SHP77 (cell line): ENCODE measurements at regions not wholly inside any gene's neighbourhood (a gene's known extent, or its start where the extent isn't known, plus 50 kb on each side); places are given as distances from the start of the nearest gene placed in this dataset.

Experiments
- DNase-seq, 2 experiments: peaks; one replicate each; lab custom pipeline; 2025; lab: John Stamatoyannopoulos, UW

DNA sequence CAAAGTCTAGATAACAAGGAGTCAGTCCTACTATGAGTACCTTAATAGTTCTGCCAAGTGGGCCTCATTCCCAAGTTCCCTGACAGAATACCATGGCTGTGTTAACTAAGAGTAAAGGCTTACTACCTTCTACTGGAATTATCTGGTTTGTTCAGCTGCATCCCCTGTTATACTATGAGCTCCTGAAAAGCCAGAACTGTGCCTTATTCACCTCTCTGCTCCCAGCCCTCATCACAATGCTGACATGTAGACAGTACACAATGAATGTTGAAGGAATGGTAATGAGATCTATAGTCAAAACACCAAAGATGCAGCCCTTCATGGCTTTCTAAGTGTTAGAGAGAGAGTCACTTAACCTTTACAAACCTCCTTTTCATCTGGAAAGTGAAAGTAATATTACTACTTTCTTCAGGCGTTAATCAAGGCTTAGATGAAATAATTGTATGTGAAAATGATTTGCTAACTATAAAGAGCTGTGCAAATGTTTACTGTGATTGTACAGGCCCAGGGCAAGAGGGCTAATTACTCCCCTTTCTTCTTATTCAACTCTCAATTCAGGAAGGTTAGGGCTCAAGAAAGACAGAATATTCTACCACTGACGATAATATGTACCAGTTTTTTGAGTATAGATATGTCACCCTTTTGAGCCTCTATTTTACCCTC is 70.3 kb upstream of the MROH9 start:
- DNase-seq = no peak

GRCh38 chr1:170866646-170867045 is 68.7 kb upstream of the MROH9 start:
- no peak for DNase-seq

DNA sequence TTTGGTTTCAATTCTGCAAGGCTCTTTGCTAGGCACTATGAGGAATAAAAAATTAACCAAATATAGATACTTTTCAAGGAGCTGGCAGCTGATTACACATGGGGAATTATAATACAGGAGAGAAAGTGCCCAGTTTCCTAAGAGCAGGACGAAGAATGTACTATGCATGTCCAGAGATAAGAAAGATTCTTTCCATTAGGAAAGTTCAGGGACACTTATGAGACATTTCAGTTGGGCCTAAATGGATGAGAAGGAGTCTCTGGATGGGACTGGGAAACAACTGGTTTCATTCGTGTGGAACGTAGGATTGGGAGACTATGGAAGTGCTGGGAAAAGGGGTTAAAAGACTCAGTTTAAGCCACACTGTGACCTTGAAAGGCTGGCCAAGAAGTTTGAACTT is 63.5 kb upstream of the MROH9 start:
- no peak for DNase-seq

DNA sequence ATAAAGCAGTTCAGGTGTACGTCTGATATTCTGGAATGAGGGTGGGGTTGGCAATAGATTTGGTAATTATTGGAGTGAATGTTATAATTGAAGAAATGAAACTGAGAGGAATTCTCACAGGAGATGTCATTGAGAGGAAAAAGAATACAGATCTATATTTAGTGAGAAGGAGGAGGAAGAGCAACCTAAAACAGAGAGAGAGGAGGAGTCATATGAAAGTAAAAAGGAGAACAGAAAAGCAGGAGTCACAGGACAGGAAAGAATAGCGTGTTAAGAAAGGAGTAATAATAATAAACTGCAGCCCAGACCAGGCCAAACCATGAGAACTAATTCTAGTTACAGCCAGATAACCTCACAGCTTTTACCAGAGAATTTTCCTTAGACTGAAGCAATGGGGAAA is 62.7 kb upstream of the MROH9 start:
- DNase-seq = no peak

- no peak for DNase-seq
Observed at GRCh38 chr1:170874671-170875070, 60.7 kb upstream of the MROH9 start.

DNA sequence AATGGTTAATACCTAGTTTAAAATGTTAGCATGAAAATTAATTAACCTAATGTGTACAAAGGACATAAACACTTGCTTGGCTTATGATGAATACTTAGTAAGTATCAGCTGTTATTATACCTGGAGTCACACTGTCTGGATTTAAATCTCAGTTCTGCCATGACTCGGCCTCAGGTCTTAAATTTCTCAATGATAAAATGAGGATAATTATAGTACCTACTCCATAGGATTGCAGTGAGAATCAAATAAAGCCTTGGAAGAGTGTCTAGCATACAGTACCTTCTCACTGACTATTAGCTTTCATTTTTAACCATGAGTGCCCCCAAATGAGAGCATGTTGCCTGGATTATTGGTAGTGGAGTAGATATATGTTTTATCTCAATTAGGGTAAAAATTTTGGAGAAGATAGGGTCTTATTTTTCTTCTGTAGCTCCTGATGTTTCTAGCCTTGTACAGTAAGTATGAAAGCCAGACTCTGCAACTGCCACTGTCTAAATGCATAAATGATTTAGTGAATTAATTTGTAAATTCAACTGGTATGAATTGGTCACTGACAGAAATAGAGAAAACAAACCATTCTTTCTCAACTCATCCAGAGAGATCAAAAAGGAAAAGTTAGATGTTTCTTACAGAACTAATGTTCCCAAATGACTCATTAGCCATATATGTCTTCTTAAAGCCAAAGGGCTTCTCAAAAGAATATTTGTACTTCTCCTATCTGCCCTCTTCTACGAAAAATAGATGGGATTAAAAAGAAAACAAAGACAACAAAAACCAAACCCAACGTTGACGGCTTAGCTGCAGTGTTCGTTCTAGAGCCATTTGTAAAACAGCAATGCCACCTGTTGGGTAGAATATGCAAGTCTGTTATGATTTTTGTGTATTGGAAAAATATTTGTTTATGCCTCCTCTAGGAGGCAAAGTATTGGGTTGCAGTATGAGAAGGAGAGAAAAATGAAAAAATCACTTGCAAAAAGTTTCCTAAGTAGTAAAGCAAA is 53.8 kb upstream of the MROH9 start:
- no peak for DNase-seq
